Small intestine (tissue), 7 donors: ENCODE measurements at regions not wholly inside any gene's neighbourhood (a gene's known extent, or its start where the extent isn't known, plus 50 kb on each side); places are given as distances from the start of the nearest gene placed in this dataset.

ENCODE experiments used
- DNase-seq, 2 donors: peaks; one replicate each; pipeline versions ENCODE4 v3.0.0 to v3.0.0-alpha.2; 2013
- FAIRE-seq: peaks from 2 replicates; lab custom pipeline; 2012; peaks lifted over from hg19 to GRCh38; lab: Jason Lieb, UNC
- H3K27ac ChIP-seq, 3 donors: one replicate each; pipeline ENCODE4 v1.5.1; 2013; ENCODE audit warnings: low read length in 2 of 3, mild to moderate bottlenecking in 2 of 3, control low read depth in 1 of 3, inconsistent platforms in 1 of 3, low read depth in 1 of 3, moderate library complexity in 1 of 3
- H3K27me3 ChIP-seq, 3 donors: one replicate each; pipeline ENCODE4 v1.6.1; 2013; ENCODE audit warnings: low read length in 3 of 3, inconsistent platforms in 1 of 3; ENCODE audit not compliant: control insufficient read depth in 3 of 3, insufficient read depth in 3 of 3
- H3K36me3 ChIP-seq, 3 donors: one replicate each; pipeline ENCODE4 v1.6.1; 2013; ENCODE audit warnings: low read length in 3 of 3, inconsistent platforms in 1 of 3, low read depth in 1 of 3, mild to moderate bottlenecking in 1 of 3, moderate library complexity in 1 of 3; ENCODE audit not compliant: control insufficient read depth in 3 of 3, insufficient read depth in 2 of 3
- H3K4me1 ChIP-seq, 3 donors: one replicate each; pipeline ENCODE4 v1.6.1; 2013; ENCODE audit warnings: low read length in 2 of 3, inconsistent platforms in 1 of 3, low read depth in 1 of 3, mild to moderate bottlenecking in 1 of 3, moderate library complexity in 1 of 3; ENCODE audit not compliant: control insufficient read depth in 3 of 3, insufficient read depth in 2 of 3
- H3K4me3 ChIP-seq, 3 donors: one replicate each; pipeline ENCODE4 v1.5.1; 2013; ENCODE audit warnings: low read length in 3 of 3, control low read depth in 1 of 3, inconsistent platforms in 1 of 3, low read depth in 1 of 3, mild to moderate bottlenecking in 1 of 3, moderate library complexity in 1 of 3
- H3K9me3 ChIP-seq, 2 donors: one replicate each; pipeline ENCODE4 v1.6.1; 2013; ENCODE audit warnings: low read depth in 1 of 2, low read length in 1 of 2; ENCODE audit not compliant: control insufficient read depth in 2 of 2, insufficient read depth in 1 of 2
- WGBS, 3 donors: extraction: QIAGEN DNeasy Blood & Tissue Kit; methylation state at CpG; one replicate each; pipeline ENCODE4 v1.1.7; 2013; 5-methylcytosine and 5-hydroxymethylcytosine counted together
- donor health status: healthy with polysubstance abuse.
- donor health status: control.
- donor health status: control.
- donor health status: Bipolar disorder and iron deficiency.
- donor health status: healthy.

GRCh38 chr17:77598241-77598620 is 360.3 kb upstream of the TNRC6C start:
- no peaks in the 10 kb centered on the region for H3K36me3 ChIP-seq
- DNase-seq, result no peak
- WGBS, 3 donors, result 85 to 92% (median 87%) methylated on average over 4 of the region's 4 CpGs
- H3K4me3 ChIP-seq, result no peak overlapping the region
- H3K4me1 ChIP-seq, result no peaks in the 10 kb centered on the region
- FAIRE-seq, result no peak
- H3K27ac ChIP-seq, result no peak overlapping the region
- no peaks in the 10 kb centered on the region for H3K9me3 ChIP-seq
- H3K27me3 ChIP-seq, result peaks cover 0 to 3% (median 0%) of the 10 kb centered on the region in 3 donors

GRCh38 chr17:77599699-77600098 is 358.8 kb upstream of the TNRC6C start:
- DNase-seq (no peak), FAIRE-seq (no peak)
- Histone ChIP-seq H3K27me3 (no peaks in the 10 kb centered on the region), H3K36me3 (no peaks in the 10 kb centered on the region), H3K27ac (no peak overlapping the region), H3K4me1 (no peaks in the 10 kb centered on the region), H3K4me3 (no peak overlapping the region), H3K9me3 (no peaks in the 10 kb centered on the region)

GRCh38 chr17:77600346-77600745 is 358.2 kb upstream of the TNRC6C start:
- FAIRE-seq, result no peak

GRCh38 chr17:77601054-77601979 is 357.2 kb upstream of the TNRC6C start:
- no peak for FAIRE-seq
- H3K36me3 ChIP-seq, result no peaks in the 10 kb centered on the region
- 81 to 90% (median 84%) methylated on average over 18 of the region's 18 CpGs for WGBS, 3 donors
- H3K4me3 ChIP-seq, result no peak overlapping the region
- no peak for DNase-seq
- H3K4me1 ChIP-seq, result no peaks in the 10 kb centered on the region
- H3K27me3 ChIP-seq, result no peaks in the 10 kb centered on the region
- no peaks in the 10 kb centered on the region for H3K9me3 ChIP-seq
- no peak overlapping the region for H3K27ac ChIP-seq

More at GRCh38 chr17:77600346-77600745, 358.2 kb upstream of the TNRC6C start:
- H3K4me1 ChIP-seq, result no peaks in the 10 kb centered on the region
- WGBS, 3 donors, result 85 to 95% (median 91%) methylated on average over 9 of the region's 9 CpGs
- no peak overlapping the region for H3K4me3 ChIP-seq
- H3K27ac ChIP-seq, result no peak overlapping the region
- no peaks in the 10 kb centered on the region for H3K36me3 ChIP-seq
- DNase-seq, result no peak
- H3K27me3 ChIP-seq, result no peaks in the 10 kb centered on the region
- H3K9me3 ChIP-seq, result no peaks in the 10 kb centered on the region

- H3K4me3 ChIP-seq, result no peak overlapping the region
- H3K27ac ChIP-seq, result peak overlapping the region in 1 of 3 donors; percentile 60
- FAIRE-seq, result no peak
- H3K27me3 ChIP-seq, result no peaks in the 10 kb centered on the region
- H3K4me1 ChIP-seq, result no peaks in the 10 kb centered on the region
- H3K9me3 ChIP-seq, result no peaks in the 10 kb centered on the region
- no peaks in the 10 kb centered on the region for H3K36me3 ChIP-seq
- 74 to 82% (median 79%) methylated on average over 11 of the region's 11 CpGs for WGBS, 3 donors
- DNase-seq, result no peak
Observed at GRCh38 chr17:77602062-77602746, 356.3 kb upstream of the TNRC6C start.

GRCh38 chr17:77602883-77603640 is 355.4 kb upstream of the TNRC6C start:
- Histone ChIP-seq H3K27me3 (no peaks in the 10 kb centered on the region), H3K4me3 (no peak overlapping the region), H3K9me3 (no peaks in the 10 kb centered on the region), H3K27ac (peak overlapping the region in 1 of 3 donors; percentile 28), H3K36me3 (no peaks in the 10 kb centered on the region), H3K4me1 (no peaks in the 10 kb centered on the region)
- FAIRE-seq (no peak), DNase-seq (no peak)
- 81 to 88% (median 84%) methylated on average over 24 of the region's 24 CpGs for WGBS, 3 donors

GRCh38 chr17:77604301-77604972 is 354.1 kb upstream of the TNRC6C start:
- DNase-seq (no peak), FAIRE-seq (no peak)
- no peaks in the 10 kb centered on the region for H3K27me3 ChIP-seq
- H3K9me3 ChIP-seq, result no peaks in the 10 kb centered on the region
- H3K27ac ChIP-seq, result no peak overlapping the region
- no peaks in the 10 kb centered on the region for H3K36me3 ChIP-seq
- no peak overlapping the region for H3K4me3 ChIP-seq
- 92 to 93% (median 92%) methylated on average over 15 of the region's 15 CpGs for WGBS, 3 donors
- no peaks in the 10 kb centered on the region for H3K4me1 ChIP-seq

GRCh38 chr17:77604973-77605313 is 353.6 kb upstream of the TNRC6C start:
- Histone ChIP-seq H3K4me3 (no peak overlapping the region), H3K36me3 (no peaks in the 10 kb centered on the region), H3K4me1 (no peaks in the 10 kb centered on the region), H3K27me3 (peaks cover 0 to 3% (median 0%) of the 10 kb centered on the region in 3 donors), H3K9me3 (no peaks in the 10 kb centered on the region), H3K27ac (no peak overlapping the region)
- no peak for DNase-seq
- no peak for FAIRE-seq
- WGBS, 3 donors, result 92 to 98% (median 93%) methylated on average over 3 of the region's 3 CpGs
